ENCODE measurements at regions not wholly inside any gene's neighbourhood (a gene's known extent, or its start where the extent isn't known, plus 50 kb on each side); places are given as distances from the start of the nearest gene placed in this dataset.
"Not testable (repeated sequence)": the region's sequence is repeated elsewhere in the genome, so short reads cannot be mapped to it uniquely, and the experiment has no call there.

GRCh38 chr13:103466761-103467160, 400.5 kb upstream of the SLC10A2 start:
- intact Hi-C loops (cut with DNase I) = no loop called here
- no peaks in the 10 kb centered on the region for H3K27me3 ChIP-seq
- no peaks in the 10 kb centered on the region for H3K36me3 ChIP-seq (replicated peaks in 1 of 2; ENCODE audit: insufficient read depth in 1 of 2, low read depth in 2 of 2)
- H3K4me3 ChIP-seq = no peak overlapping the region
- WGBS, 2 donors = 56 to 57% methylated on average over 5 of the region's 5 CpGs
- TF ChIP-seq CTCF (IDR thresholded peaks at IDR 0.05) = no peak
- ATAC-seq (no peak), DNase-seq (no peak)
- H3K4me1 ChIP-seq = no peaks in the 10 kb centered on the region
- H3K9me3 ChIP-seq = no peaks in the 10 kb centered on the region
- no peak overlapping the region for H3K27ac ChIP-seq

GRCh38 chr13:103460246-103460645, 394.0 kb upstream of the SLC10A2 start:
- H3K27ac ChIP-seq; H3K36me3 ChIP-seq (replicated peaks in 1 of 2; ENCODE audit: insufficient read depth in 1 of 2, low read depth in 2 of 2); H3K27me3 ChIP-seq; DNase-seq; H3K4me3 ChIP-seq; ATAC-seq; H3K9me3 ChIP-seq; intact Hi-C loops (cut with DNase I); H3K4me1 ChIP-seq: not testable (repeated sequence)
- 51% methylated on average over 3 of the region's 3 CpGs for WGBS, 2 donors

- H3K27ac ChIP-seq; ATAC-seq; H3K9me3 ChIP-seq; H3K36me3 ChIP-seq (replicated peaks in 1 of 2; ENCODE audit: insufficient read depth in 1 of 2, low read depth in 2 of 2); H3K4me1 ChIP-seq; DNase-seq; intact Hi-C loops (cut with DNase I); H3K27me3 ChIP-seq; H3K4me3 ChIP-seq: not testable (repeated sequence)
- WGBS, 2 donors = 88 to 89% methylated on average over 14 of the region's 14 CpGs
Observed at GRCh38 chr13:103457050-103457449, 390.8 kb upstream of the SLC10A2 start.

- DNase-seq = no peak
- intact Hi-C loops (cut with DNase I) = no loop called here
- Histone ChIP-seq H3K4me3 (no peak overlapping the region), H3K27ac (no peak overlapping the region), H3K9me3 (no peaks in the 10 kb centered on the region), H3K4me1 (no peaks in the 10 kb centered on the region), H3K36me3 (replicated peaks in 1 of 2; ENCODE audit: insufficient read depth in 1 of 2, low read depth in 2 of 2) (no peaks in the 10 kb centered on the region), H3K27me3 (no peaks in the 10 kb centered on the region)
- TF ChIP-seq CTCF (IDR thresholded peaks at IDR 0.05) (no peak), POLR2A (IDR thresholded peaks at IDR 0.05) (no peak)
- ATAC-seq = no peak
- 63% methylated on average over 2 of the region's 2 CpGs for WGBS, 2 donors
Observed at GRCh38 chr13:103451656-103452055, 385.4 kb upstream of the SLC10A2 start.

- H3K4me1 ChIP-seq = no peaks in the 10 kb centered on the region
Observed at GRCh38 chr13:103443604-103444003, 377.4 kb upstream of the SLC10A2 start.

More at GRCh38 chr13:103443604-103444003, 377.4 kb upstream of the SLC10A2 start:
- no peaks in the 10 kb centered on the region for H3K36me3 ChIP-seq (replicated peaks in 1 of 2; ENCODE audit: insufficient read depth in 1 of 2, low read depth in 2 of 2)
- H3K9me3 ChIP-seq = peaks cover 0 to 3% (median 0%) of the 10 kb centered on the region in 3 donors
- no peak for DNase-seq
- WGBS, 2 donors = 54 to 64% methylated on average over 4 of the region's 4 CpGs
- no peak overlapping the region for H3K4me3 ChIP-seq
- no peaks in the 10 kb centered on the region for H3K27me3 ChIP-seq
- no peak for TF ChIP-seq CTCF (IDR thresholded peaks at IDR 0.05)
- no peak for TF ChIP-seq POLR2A (IDR thresholded peaks at IDR 0.05)
- ATAC-seq = no peak
- H3K27ac ChIP-seq = no peak overlapping the region
- intact Hi-C loops (cut with DNase I) = no loop called here
